ENCODE measurements at regions not wholly inside any gene's neighbourhood (a gene's known extent, or its start where the extent isn't known, plus 50 kb on each side); places are given as distances from the start of the nearest gene placed in this dataset.

DNA sequence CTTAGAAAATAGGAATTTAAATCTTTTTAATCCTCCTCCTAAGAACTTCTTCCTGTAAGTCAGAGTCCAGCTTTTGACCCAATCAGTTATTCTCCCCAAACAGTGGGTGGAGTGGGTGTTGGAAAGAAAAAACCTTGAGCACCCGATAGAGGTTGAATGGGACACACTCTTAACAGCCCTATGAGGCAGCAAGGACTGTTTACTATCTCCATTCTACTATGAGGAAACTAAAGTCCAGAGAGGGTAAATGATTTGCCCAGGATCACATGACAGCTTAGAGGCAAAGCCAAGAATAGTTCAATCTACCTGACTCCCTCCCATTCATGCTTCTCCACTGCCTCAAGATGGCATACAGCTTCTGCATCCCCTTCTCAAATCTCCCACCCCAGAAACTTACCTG is 57.6 kb upstream of the SLC35B4 start (continued):
- TF ChIP-seq, protein P1, sequence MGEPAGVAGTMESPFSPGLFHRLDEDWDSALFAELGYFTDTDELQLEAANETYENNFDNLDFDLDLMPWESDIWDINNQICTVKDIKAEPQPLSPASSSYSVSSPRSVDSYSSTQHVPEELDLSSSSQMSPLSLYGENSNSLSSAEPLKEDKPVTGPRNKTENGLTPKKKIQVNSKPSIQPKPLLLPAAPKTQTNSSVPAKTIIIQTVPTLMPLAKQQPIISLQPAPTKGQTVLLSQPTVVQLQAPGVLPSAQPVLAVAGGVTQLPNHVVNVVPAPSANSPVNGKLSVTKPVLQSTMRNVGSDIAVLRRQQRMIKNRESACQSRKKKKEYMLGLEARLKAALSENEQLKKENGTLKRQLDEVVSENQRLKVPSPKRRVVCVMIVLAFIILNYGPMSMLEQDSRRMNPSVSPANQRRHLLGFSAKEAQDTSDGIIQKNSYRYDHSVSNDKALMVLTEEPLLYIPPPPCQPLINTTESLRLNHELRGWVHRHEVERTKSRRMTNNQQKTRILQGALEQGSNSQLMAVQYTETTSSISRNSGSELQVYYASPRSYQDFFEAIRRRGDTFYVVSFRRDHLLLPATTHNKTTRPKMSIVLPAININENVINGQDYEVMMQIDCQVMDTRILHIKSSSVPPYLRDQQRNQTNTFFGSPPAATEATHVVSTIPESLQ (CRISPR knock-in tag; conservative IDR thresholded peaks at IDR 0.05) = no peak
- TF ChIP-seq ZNF792 (CRISPR knock-in tag; IDR thresholded peaks at IDR 0.05) = peak; percentile 45; the same call in 1 of the 2 replicates
- TF ChIP-seq CBFB (CRISPR knock-in tag; IDR thresholded peaks at IDR 0.05) = no peak
- peak; percentile 11; the same call in 1 of the 2 replicates for TF ChIP-seq FOXO1 (CRISPR knock-in tag; IDR thresholded peaks at IDR 0.05)
- TF ChIP-seq RORA (CRISPR knock-in tag; IDR thresholded peaks at IDR 0.05) = no peak
- TF ChIP-seq, protein P2, sequence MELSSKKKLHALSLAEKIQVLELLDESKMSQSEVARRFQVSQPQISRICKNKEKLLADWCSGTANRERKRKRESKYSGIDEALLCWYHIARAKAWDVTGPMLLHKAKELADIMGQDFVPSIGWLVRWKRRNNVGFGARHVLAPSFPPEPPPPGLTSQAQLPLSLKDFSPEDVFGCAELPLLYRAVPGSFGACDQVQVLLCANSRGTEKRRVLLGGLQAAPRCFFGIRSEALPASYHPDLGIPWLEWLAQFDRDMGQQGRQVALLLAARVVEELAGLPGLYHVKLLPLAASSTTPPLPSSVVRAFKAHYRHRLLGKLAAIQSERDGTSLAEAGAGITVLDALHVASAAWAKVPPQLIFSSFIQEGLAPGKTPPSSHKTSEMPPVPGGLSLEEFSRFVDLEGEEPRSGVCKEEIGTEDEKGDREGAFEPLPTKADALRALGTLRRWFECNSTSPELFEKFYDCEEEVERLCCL (CRISPR knock-in tag; IDR thresholded peaks at IDR 0.05; ENCODE audit: borderline replicate concordance) = no peak
- no peak for TF ChIP-seq SNAPC2 (CRISPR knock-in tag; IDR thresholded peaks at IDR 0.05)
- TF ChIP-seq, protein P3, sequence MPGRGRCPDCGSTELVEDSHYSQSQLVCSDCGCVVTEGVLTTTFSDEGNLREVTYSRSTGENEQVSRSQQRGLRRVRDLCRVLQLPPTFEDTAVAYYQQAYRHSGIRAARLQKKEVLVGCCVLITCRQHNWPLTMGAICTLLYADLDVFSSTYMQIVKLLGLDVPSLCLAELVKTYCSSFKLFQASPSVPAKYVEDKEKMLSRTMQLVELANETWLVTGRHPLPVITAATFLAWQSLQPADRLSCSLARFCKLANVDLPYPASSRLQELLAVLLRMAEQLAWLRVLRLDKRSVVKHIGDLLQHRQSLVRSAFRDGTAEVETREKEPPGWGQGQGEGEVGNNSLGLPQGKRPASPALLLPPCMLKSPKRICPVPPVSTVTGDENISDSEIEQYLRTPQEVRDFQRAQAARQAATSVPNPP (CRISPR knock-in tag; IDR thresholded peaks at IDR 0.05) = no peak
- peak; percentile 38; the same call in 1 of the 2 replicates for TF ChIP-seq ZMYM4 (CRISPR knock-in tag; IDR thresholded peaks at IDR 0.05)
- no peak for TF ChIP-seq ZNF781 (CRISPR knock-in tag; IDR thresholded peaks at IDR 0.05; ENCODE audit: borderline replicate concordance, not compliant biosample characterization)
- no peak for TF ChIP-seq HDAC1 (CRISPR knock-in tag; IDR thresholded peaks at IDR 0.05)
- TF ChIP-seq ZFP36 (IDR thresholded peaks at IDR 0.05; ENCODE audit: borderline replicate concordance, low read depth, low read length, partially characterized antibody) = no peak
- TF ChIP-seq MIXL1 (CRISPR knock-in tag; IDR thresholded peaks at IDR 0.05) = peak; percentile 53; the same call in 1 of the 2 replicates
- no peak for TF ChIP-seq PCBP1 (IDR thresholded peaks at IDR 0.05; ENCODE audit: borderline replicate concordance, low read depth, low read length)
- no peak for TF ChIP-seq MLLT10 (CRISPR knock-in tag; IDR thresholded peaks at IDR 0.05)
- TF ChIP-seq, protein P4, sequence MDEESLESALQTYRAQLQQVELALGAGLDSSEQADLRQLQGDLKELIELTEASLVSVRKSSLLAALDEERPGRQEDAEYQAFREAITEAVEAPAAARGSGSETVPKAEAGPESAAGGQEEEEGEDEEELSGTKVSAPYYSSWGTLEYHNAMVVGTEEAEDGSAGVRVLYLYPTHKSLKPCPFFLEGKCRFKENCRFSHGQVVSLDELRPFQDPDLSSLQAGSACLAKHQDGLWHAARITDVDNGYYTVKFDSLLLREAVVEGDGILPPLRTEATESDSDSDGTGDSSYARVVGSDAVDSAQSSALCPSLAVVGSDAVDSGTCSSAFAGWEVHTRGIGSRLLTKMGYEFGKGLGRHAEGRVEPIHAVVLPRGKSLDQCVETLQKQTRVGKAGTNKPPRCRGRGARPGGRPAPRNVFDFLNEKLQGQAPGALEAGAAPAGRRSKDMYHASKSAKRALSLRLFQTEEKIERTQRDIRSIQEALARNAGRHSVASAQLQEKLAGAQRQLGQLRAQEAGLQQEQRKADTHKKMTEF (CRISPR knock-in tag; IDR thresholded peaks at IDR 0.05) = 0 out of 2 replicates have a peak, but pooled peaks have one; percentile 26
- no peak for TF ChIP-seq ARNT2 (CRISPR knock-in tag; IDR thresholded peaks at IDR 0.05; ENCODE audit: low read depth)
- TF ChIP-seq, protein P5, sequence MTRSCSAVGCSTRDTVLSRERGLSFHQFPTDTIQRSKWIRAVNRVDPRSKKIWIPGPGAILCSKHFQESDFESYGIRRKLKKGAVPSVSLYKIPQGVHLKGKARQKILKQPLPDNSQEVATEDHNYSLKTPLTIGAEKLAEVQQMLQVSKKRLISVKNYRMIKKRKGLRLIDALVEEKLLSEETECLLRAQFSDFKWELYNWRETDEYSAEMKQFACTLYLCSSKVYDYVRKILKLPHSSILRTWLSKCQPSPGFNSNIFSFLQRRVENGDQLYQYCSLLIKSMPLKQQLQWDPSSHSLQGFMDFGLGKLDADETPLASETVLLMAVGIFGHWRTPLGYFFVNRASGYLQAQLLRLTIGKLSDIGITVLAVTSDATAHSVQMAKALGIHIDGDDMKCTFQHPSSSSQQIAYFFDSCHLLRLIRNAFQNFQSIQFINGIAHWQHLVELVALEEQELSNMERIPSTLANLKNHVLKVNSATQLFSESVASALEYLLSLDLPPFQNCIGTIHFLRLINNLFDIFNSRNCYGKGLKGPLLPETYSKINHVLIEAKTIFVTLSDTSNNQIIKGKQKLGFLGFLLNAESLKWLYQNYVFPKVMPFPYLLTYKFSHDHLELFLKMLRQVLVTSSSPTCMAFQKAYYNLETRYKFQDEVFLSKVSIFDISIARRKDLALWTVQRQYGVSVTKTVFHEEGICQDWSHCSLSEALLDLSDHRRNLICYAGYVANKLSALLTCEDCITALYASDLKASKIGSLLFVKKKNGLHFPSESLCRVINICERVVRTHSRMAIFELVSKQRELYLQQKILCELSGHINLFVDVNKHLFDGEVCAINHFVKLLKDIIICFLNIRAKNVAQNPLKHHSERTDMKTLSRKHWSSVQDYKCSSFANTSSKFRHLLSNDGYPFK (CRISPR knock-in tag; IDR thresholded peaks at IDR 0.05; ENCODE audit: borderline replicate concordance) = no peak
- TF ChIP-seq MIER2 (CRISPR knock-in tag; IDR thresholded peaks at IDR 0.05) = no peak
- peak; percentile 53 for TF ChIP-seq HNF4A (CRISPR knock-in tag; IDR thresholded peaks at IDR 0.05)
- TF ChIP-seq LCORL (IDR thresholded peaks at IDR 0.05) = no peak
- no peak for TF ChIP-seq LCORL (CRISPR knock-in tag; IDR thresholded peaks at IDR 0.05)
